Smooth muscle cell (in vitro differentiated cells): ENCODE measurements at regions not wholly inside any gene's neighbourhood (a gene's known extent, or its start where the extent isn't known, plus 50 kb on each side); places are given as distances from the start of the nearest gene placed in this dataset.

Experiments
- DNase-seq: peaks from one replicate; lab custom pipeline; 2025; ENCODE audit not compliant: unreplicated experiment; lab: John Stamatoyannopoulos, UW
- H2AFZ ChIP-seq: fragments of 200-600 bp; sonication (generic); 2 replicates; pipeline ENCODE4 v1.6.0; 2016; ENCODE audit warnings: antibody characterized with exemption, low read depth, mild to moderate bottlenecking
- H3F3A ChIP-seq: fragments of 200-600 bp; sonication (generic); 2 replicates; pipeline ENCODE4 v1.6.0; 2017; ENCODE audit warnings: antibody characterized with exemption, low read depth
- H3K27ac ChIP-seq: fragments of 200-600 bp; sonication (generic); 2 replicates; pipeline ENCODE4 v1.5.1; 2016; ENCODE audit warnings: low read depth, mild to moderate bottlenecking
- H3K27me3 ChIP-seq: fragments of 200-600 bp; sonication (generic); 2 replicates; pipeline ENCODE4 v1.6.1; 2016; ENCODE audit warnings: low read depth, mild to moderate bottlenecking
- H3K36me3 ChIP-seq: fragments of 200-600 bp; sonication (generic); 2 replicates; pipeline ENCODE4 v1.5.1; 2016; ENCODE audit warnings: low read depth
- H3K4me1 ChIP-seq: fragments of 200-600 bp; sonication (generic); 2 replicates; pipeline ENCODE4 v1.5.1; 2016; ENCODE audit warnings: low read depth
- H3K4me2 ChIP-seq: fragments of 200-600 bp; sonication (generic); 2 replicates; pipeline ENCODE4 v1.6.0; 2016; ENCODE audit warnings: mild to moderate bottlenecking
- H3K4me3 ChIP-seq: fragments of 200-600 bp; sonication (generic); 2 replicates; pipeline ENCODE4 v1.5.1; 2016; ENCODE audit warnings: mild to moderate bottlenecking
- H3K79me2 ChIP-seq: fragments of 200-600 bp; sonication (generic); 2 replicates; pipeline ENCODE4 v1.6.0; 2016; ENCODE audit warnings: low read depth, mild to moderate bottlenecking
- H3K9ac ChIP-seq: fragments of 200-600 bp; sonication (generic); 2 replicates; pipeline ENCODE4 v1.6.0; 2016; ENCODE audit warnings: low read depth
- H3K9me3 ChIP-seq: fragments of 200-600 bp; sonication (generic); replicated peaks from 2 replicates; pipeline ENCODE4 v1.5.1; 2016; ENCODE audit warnings: low read depth
- H4K20me1 ChIP-seq: fragments of 200-600 bp; sonication (generic); 2 replicates; pipeline ENCODE4 v1.6.0; 2016; ENCODE audit warnings: low read depth
- CTCF ChIP-seq: fragments of 200-600 bp; sonication (generic); IDR thresholded peaks from 2 replicates; pipeline ENCODE4 v1.5.1; 2017; ENCODE audit warnings: borderline replicate concordance, mild to moderate bottlenecking, antibody characterized with exemption; ENCODE audit not compliant: insufficient read depth, poor library complexity, severe bottlenecking
- WGBS: methylation state at CpG from one replicate; pipeline ENCODE4 v1.1.7; 2016; ENCODE audit warnings: low lambda C conversion rate; 5-methylcytosine and 5-hydroxymethylcytosine counted together

GRCh38 chr3:39590806-39591205 lies 123.3 kb downstream of the MOBP start:
- Histone ChIP-seq H3F3A (no peaks in the 10 kb centered on the region), H3K79me2 (no peaks in the 10 kb centered on the region), H3K4me2 (no peak overlapping the region), H2AFZ (no peak overlapping the region), H4K20me1 (no peaks in the 10 kb centered on the region), H3K27ac (no peak overlapping the region), H3K36me3 (no peaks in the 10 kb centered on the region), H3K27me3 (no peaks in the 10 kb centered on the region), H3K4me3 (no peak overlapping the region), H3K9ac (no peak overlapping the region), H3K9me3 (no peaks in the 10 kb centered on the region), H3K4me1 (no peaks in the 10 kb centered on the region)
- no peak for TF ChIP-seq CTCF
- WGBS: 84% methylated on average over 3 of the region's 3 CpGs
- DNase-seq: no peak

DNA sequence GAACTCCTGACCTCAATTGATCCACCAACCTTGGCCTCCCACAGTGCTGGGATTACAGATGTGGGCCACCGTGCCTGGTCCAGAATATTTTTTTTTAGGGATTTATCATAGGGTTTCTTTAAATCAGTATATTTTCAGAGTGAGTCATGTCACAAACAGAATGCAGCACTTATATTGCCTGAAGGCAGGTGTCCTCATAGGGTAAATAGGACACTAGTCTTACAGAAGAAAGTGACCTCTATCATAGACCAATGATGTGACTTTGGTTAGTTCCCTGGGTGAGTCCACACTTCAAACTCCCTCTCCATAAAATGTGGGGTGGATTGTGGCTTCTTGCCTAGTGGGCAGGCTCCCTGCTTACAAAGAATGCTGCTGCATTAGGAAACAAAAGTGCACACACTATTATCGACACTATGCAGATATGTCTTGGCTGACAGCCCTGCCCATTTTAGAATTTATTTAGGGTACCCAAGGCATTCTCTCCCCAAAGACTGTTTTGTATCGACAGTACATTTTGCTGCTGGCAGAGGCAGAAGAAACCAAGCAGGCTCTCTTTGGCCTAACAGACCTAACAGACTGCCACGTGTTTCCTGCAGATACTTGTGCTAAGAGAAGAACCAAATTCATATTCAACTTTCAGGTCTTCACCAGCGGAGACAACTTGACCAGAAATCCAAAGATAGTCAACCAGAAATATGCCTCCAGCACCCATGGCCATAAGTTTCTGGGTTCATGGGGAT lies 125.0 kb downstream of the MOBP start:
- WGBS: 93% methylated on average over 5 of the region's 5 CpGs
- no peaks in the 10 kb centered on the region for H3F3A ChIP-seq
- H3K27ac ChIP-seq: no peak overlapping the region
- no peak overlapping the region for H3K9ac ChIP-seq
- H3K36me3 ChIP-seq: no peaks in the 10 kb centered on the region
- DNase-seq: no peak
- no peak overlapping the region for H3K4me2 ChIP-seq
- no peak for TF ChIP-seq CTCF
- H3K79me2 ChIP-seq: no peaks in the 10 kb centered on the region
- no peaks in the 10 kb centered on the region for H4K20me1 ChIP-seq
- H3K27me3 ChIP-seq: no peaks in the 10 kb centered on the region
- H3K4me3 ChIP-seq: no peak overlapping the region
- no peak overlapping the region for H2AFZ ChIP-seq
- no peaks in the 10 kb centered on the region for H3K4me1 ChIP-seq
- H3K9me3 ChIP-seq: no peaks in the 10 kb centered on the region

GRCh38 chr3:39593341-39593740 lies 125.9 kb downstream of the MOBP start:
- DNase-seq: no peak
- Histone ChIP-seq H3K9me3 (no peaks in the 10 kb centered on the region), H3K4me1 (no peaks in the 10 kb centered on the region), H3K27me3 (no peaks in the 10 kb centered on the region), H3K4me2 (no peak overlapping the region), H3K36me3 (no peaks in the 10 kb centered on the region), H3K27ac (no peak overlapping the region), H4K20me1 (no peaks in the 10 kb centered on the region), H3K79me2 (no peaks in the 10 kb centered on the region), H3K9ac (no peak overlapping the region), H2AFZ (no peak overlapping the region), H3F3A (no peaks in the 10 kb centered on the region), H3K4me3 (no peak overlapping the region)
- 91% methylated on average over 3 of the region's 3 CpGs for WGBS
- TF ChIP-seq CTCF: no peak

- no peak overlapping the region for H3K9ac ChIP-seq
- H3K4me3 ChIP-seq: no peak overlapping the region
- H3K9me3 ChIP-seq: no peaks in the 10 kb centered on the region
- no peak for TF ChIP-seq CTCF
- no peaks in the 10 kb centered on the region for H3K4me1 ChIP-seq
- H3K27ac ChIP-seq: no peak overlapping the region
- H4K20me1 ChIP-seq: no peaks in the 10 kb centered on the region
- H3K27me3 ChIP-seq: no peaks in the 10 kb centered on the region
- no peak for DNase-seq
- no peaks in the 10 kb centered on the region for H3K79me2 ChIP-seq
- H3K36me3 ChIP-seq: no peaks in the 10 kb centered on the region
- WGBS: 48% methylated on average over 2 of the region's 2 CpGs
- H3F3A ChIP-seq: no peaks in the 10 kb centered on the region
- H2AFZ ChIP-seq: no peak overlapping the region
- no peak overlapping the region for H3K4me2 ChIP-seq
Measured at GRCh38 chr3:39601241-39601640, 133.8 kb downstream of the MOBP start.
